Ovary (tissue), 3 donors: ENCODE measurements at regions not wholly inside any gene's neighbourhood (a gene's known extent, or its start where the extent isn't known, plus 50 kb on each side); places are given as distances from the start of the nearest gene placed in this dataset.

ENCODE experiments used
- CTCF ChIP-seq, 3 donors: fragments of 450-650 bp in 2 of 3; fragments of 200-600 bp in 1 of 3; IDR thresholded peaks; one replicate each; pipeline versions ENCODE4 v1.5.1 to v1.8.0; 2016 to 2022; ENCODE audit warnings: antibody characterized with exemption in 3 of 3, mild to moderate bottlenecking in 1 of 3
- POLR2A ChIP-seq: fragments of 450-650 bp; IDR thresholded peaks from one replicate; pipeline ENCODE4 v1.6.1; 2017; ENCODE audit warnings: antibody characterized with exemption, mild to moderate bottlenecking, moderate library complexity
- donor health status: DM: no; HTN: no; CAD: no.

DNA sequence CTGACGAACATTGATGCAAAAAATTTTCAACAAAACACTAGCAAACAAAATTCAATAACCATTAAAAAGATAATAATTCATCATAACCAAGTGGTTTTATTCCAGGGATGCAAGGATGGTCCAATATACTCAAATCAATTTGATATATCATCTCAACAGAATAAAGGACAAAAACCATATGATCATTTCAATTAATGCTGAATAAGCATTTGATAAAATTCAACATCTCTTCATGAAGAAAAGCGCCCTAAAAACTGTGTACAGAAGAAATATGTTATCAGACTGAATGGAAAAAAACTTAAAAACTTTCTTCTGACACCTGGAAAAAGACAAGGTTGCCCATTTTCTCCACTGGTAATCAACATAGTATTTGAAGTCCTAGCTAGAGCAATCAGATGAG lies 720.3 kb upstream of the RGMB start:
- TF ChIP-seq CTCF (IDR thresholded peaks at IDR 0.05) (no peak), POLR2A (no peak)
